ENCODE measurements at regions not wholly inside any gene's neighbourhood (a gene's known extent, or its start where the extent isn't known, plus 50 kb on each side); places are given as distances from the start of the nearest gene placed in this dataset.

DNA sequence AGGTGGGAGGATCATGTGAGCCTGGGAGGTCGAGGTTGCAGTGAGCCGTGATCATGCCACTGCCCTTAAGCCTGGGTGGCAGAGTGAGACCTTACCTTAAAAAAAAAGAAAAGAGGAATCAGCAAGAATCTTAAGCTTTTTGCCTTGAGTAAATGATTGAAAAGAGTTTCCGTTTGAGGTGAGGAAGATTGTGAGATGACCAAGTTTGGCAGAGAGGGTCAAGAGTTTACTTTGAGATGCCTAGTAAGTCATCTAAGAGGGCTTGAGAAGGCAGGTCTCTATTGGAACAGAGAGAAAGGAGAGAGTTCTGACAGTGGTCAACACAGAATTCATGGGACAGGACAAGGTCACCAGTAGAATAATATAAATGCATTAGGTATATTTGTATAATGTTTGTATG is 572.1 kb downstream of the TLE4 start:
- Histone ChIP-seq H3K36me3 (replicated peaks; ENCODE audit: insufficient read depth, low read depth) (no peaks in the 10 kb centered on the region), H4K20me1 (ENCODE audit: insufficient read depth, poor library complexity, severe bottlenecking) (no peaks in the 10 kb centered on the region), H3K4me1 (ENCODE audit: insufficient read depth) (no peaks in the 10 kb centered on the region), H3K79me2 (no peaks in the 10 kb centered on the region), H3K9me3 (ENCODE audit: low read depth) (no peaks in the 10 kb centered on the region), H3K27ac (no peak overlapping the region), H3K4me2 (no peak overlapping the region), H3K9me2 (replicated peaks; ENCODE audit: insufficient read depth) (no peaks in the 10 kb centered on the region), H3K27me3 (no peaks in the 10 kb centered on the region), H3K4me3 (no peak overlapping the region), H2AFZ (no peak overlapping the region)
- DNase-seq (ENCODE audit: low spot score), result no peak
- TF ChIP-seq, protein P1, sequence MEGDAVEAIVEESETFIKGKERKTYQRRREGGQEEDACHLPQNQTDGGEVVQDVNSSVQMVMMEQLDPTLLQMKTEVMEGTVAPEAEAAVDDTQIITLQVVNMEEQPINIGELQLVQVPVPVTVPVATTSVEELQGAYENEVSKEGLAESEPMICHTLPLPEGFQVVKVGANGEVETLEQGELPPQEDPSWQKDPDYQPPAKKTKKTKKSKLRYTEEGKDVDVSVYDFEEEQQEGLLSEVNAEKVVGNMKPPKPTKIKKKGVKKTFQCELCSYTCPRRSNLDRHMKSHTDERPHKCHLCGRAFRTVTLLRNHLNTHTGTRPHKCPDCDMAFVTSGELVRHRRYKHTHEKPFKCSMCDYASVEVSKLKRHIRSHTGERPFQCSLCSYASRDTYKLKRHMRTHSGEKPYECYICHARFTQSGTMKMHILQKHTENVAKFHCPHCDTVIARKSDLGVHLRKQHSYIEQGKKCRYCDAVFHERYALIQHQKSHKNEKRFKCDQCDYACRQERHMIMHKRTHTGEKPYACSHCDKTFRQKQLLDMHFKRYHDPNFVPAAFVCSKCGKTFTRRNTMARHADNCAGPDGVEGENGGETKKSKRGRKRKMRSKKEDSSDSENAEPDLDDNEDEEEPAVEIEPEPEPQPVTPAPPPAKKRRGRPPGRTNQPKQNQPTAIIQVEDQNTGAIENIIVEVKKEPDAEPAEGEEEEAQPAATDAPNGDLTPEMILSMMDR (IDR thresholded peaks at IDR 0.05; ENCODE audit: poor library complexity), result no peak
- TF ChIP-seq EZH2phosphoT487 (IDR thresholded peaks at IDR 0.05; ENCODE audit: low read depth, severe bottlenecking, unreplicated experiment) (no peak), EZH2 (IDR thresholded peaks at IDR 0.05; ENCODE audit: borderline replicate concordance) (no peak)
- 90% methylated on average over 3 of the region's 3 CpGs for WGBS (ENCODE audit: low lambda C conversion rate, missing lambda C conversion rate)

DNA sequence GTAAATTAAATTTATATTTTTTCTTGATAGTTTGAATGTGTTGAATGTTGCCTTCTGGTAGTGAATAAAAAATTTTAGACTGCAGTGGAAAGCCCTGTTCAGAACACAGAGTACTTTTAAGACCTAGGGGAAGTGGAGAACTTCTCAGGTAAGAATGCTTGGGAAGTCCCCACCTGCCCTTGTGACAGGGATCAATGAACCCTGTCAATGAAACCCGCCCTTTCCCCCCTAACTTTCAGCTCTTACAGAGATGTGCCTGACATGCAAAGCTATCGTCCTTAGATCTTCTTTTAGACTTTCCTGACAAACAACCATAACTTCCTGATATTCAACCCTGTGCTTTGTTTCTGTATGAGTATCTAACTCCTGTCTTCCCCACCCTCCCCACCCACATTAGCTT is 562.7 kb downstream of the TLE4 start:
- TF ChIP-seq EZH2phosphoT487 (IDR thresholded peaks at IDR 0.05; ENCODE audit: low read depth, severe bottlenecking, unreplicated experiment) (no peak), EZH2 (IDR thresholded peaks at IDR 0.05; ENCODE audit: borderline replicate concordance) (no peak)
- TF ChIP-seq, protein P1 (IDR thresholded peaks at IDR 0.05; ENCODE audit: poor library complexity), result no peak
- no peaks in the 10 kb centered on the region for H3K36me3 ChIP-seq (replicated peaks; ENCODE audit: insufficient read depth, low read depth)
- H3K27ac ChIP-seq, result no peak overlapping the region
- no peaks in the 10 kb centered on the region for H3K27me3 ChIP-seq
- no peak overlapping the region for H3K4me3 ChIP-seq
- H3K9me2 ChIP-seq (replicated peaks; ENCODE audit: insufficient read depth), result no peaks in the 10 kb centered on the region
- H3K9me3 ChIP-seq (ENCODE audit: low read depth), result no peaks in the 10 kb centered on the region
- WGBS (ENCODE audit: low lambda C conversion rate, missing lambda C conversion rate), result 78% methylated on average over 2 of the region's 2 CpGs
- no peak overlapping the region for H3K4me2 ChIP-seq
- no peak overlapping the region for H2AFZ ChIP-seq
- DNase-seq (ENCODE audit: low spot score), result no peak
- no peaks in the 10 kb centered on the region for H3K4me1 ChIP-seq (ENCODE audit: insufficient read depth)
- H3K79me2 ChIP-seq, result no peaks in the 10 kb centered on the region
- no peaks in the 10 kb centered on the region for H4K20me1 ChIP-seq (ENCODE audit: insufficient read depth, poor library complexity, severe bottlenecking)

DNA sequence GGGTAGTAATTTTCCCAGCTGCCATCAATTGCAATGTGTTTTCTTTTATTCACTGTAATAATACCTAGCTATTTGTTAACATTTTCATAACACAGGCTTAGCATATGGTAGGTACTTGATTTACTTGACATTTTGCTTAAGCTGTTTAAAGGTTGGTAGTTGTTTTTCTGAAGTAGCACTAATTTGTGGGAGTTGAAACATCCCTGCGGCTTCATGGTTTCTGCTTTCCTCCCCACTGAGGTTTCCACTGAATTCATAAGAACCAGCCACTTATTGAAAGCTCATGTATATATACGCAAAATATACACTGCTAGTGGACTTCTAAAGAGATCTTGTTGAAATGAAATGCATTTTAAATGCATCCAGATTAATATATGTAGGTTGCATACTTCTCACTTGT is 559.9 kb downstream of the TLE4 start:
- Histone ChIP-seq H3K9me2 (replicated peaks; ENCODE audit: insufficient read depth) (no peaks in the 10 kb centered on the region), H3K27ac (no peak overlapping the region), H3K4me1 (ENCODE audit: insufficient read depth) (no peaks in the 10 kb centered on the region), H3K9me3 (ENCODE audit: low read depth) (no peaks in the 10 kb centered on the region), H3K4me3 (no peak overlapping the region), H3K79me2 (no peaks in the 10 kb centered on the region), H3K27me3 (no peaks in the 10 kb centered on the region), H3K4me2 (no peak overlapping the region), H3K36me3 (replicated peaks; ENCODE audit: insufficient read depth, low read depth) (no peaks in the 10 kb centered on the region), H4K20me1 (ENCODE audit: insufficient read depth, poor library complexity, severe bottlenecking) (no peaks in the 10 kb centered on the region), H2AFZ (no peak overlapping the region)
- DNase-seq (ENCODE audit: low spot score), result no peak
- no peak for TF ChIP-seq EZH2 (IDR thresholded peaks at IDR 0.05; ENCODE audit: borderline replicate concordance)
- TF ChIP-seq EZH2phosphoT487 (IDR thresholded peaks at IDR 0.05; ENCODE audit: low read depth, severe bottlenecking, unreplicated experiment), result no peak
- TF ChIP-seq, protein P1 (IDR thresholded peaks at IDR 0.05; ENCODE audit: poor library complexity), result no peak
- whole genome bisulfite sequencing (ENCODE audit: low lambda C conversion rate, missing lambda C conversion rate), result 98% methylated on average over 2 of the region's 2 CpGs

DNA sequence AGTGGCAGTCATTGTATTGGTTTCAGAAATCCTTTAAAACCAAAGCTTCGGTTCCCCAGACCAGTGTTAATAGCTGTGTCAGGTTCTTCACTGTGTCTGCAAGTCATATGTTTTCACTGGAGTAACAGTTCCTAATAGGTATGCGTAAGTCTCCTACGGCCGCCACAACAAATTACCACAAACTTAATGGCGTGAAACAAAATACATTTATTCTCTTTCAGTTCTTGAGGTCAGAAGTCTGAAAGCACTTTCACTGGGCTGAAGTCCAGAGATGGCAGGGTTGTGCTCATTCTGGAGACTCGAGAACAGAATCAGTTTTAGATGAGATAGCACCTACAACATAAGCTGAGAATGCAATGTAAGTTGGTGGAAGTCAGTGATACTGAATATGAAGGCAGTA is 556.2 kb downstream of the TLE4 start:
- 88% methylated on average over 6 of the region's 6 CpGs for WGBS (ENCODE audit: low lambda C conversion rate, missing lambda C conversion rate)
- no peaks in the 10 kb centered on the region for H3K36me3 ChIP-seq (replicated peaks; ENCODE audit: insufficient read depth, low read depth)
- H3K27ac ChIP-seq, result no peak overlapping the region

More for the DNA sequence above, 556.2 kb downstream of the TLE4 start:
- Histone ChIP-seq H4K20me1 (ENCODE audit: insufficient read depth, poor library complexity, severe bottlenecking) (no peaks in the 10 kb centered on the region), H3K79me2 (no peaks in the 10 kb centered on the region), H3K9me3 (ENCODE audit: low read depth) (no peaks in the 10 kb centered on the region), H3K27me3 (no peaks in the 10 kb centered on the region), H3K9me2 (replicated peaks; ENCODE audit: insufficient read depth) (no peaks in the 10 kb centered on the region), H3K4me3 (no peak overlapping the region), H3K4me1 (ENCODE audit: insufficient read depth) (no peaks in the 10 kb centered on the region), H3K4me2 (no peak overlapping the region), H2AFZ (no peak overlapping the region)
- no peak for DNase-seq (ENCODE audit: low spot score)
- TF ChIP-seq EZH2phosphoT487 (IDR thresholded peaks at IDR 0.05; ENCODE audit: low read depth, severe bottlenecking, unreplicated experiment) (no peak), EZH2 (IDR thresholded peaks at IDR 0.05; ENCODE audit: borderline replicate concordance) (no peak)
- TF ChIP-seq, protein P1 (IDR thresholded peaks at IDR 0.05; ENCODE audit: poor library complexity), result no peak

Data from hepatocyte (in vitro differentiated cells).